GM12874 (cell line): ENCODE measurements at regions not wholly inside any gene's neighbourhood (a gene's known extent, or its start where the extent isn't known, plus 50 kb on each side); places are given as distances from the start of the nearest gene placed in this dataset.

Experiments used
- CTCF ChIP-seq: IDR thresholded peaks from 2 replicates; pipeline ENCODE4 v1.5.1; 2011; ENCODE audit warnings: low read depth, mild to moderate bottlenecking, control low read depth, low read length, moderate library complexity; ENCODE audit not compliant: insufficient read depth

DNA sequence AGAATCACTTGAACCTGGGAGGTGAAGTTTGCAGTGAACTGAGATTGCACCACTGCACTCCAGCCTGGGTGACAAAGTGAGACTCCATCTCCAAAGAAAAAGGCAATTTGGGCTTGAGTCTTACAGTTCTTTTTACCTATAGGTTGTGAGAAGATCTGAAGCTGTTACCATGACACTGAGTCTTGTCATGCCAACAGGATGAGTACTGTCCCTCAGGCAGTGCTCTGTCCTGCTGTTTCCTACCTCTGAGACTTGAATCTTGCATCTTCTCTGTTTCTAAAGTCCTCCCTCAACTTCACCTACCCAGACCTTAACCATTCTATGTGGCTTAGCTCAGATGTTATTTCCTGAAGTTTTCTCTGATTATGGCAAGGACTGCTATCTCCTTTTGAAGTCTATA is 400.8 kb upstream of the PRICKLE1 start:
- TF ChIP-seq CTCF, result no peak

- no peak for TF ChIP-seq CTCF
Observed at GRCh38 chr12:42987216-42987650, 397.7 kb upstream of the PRICKLE1 start.

DNA sequence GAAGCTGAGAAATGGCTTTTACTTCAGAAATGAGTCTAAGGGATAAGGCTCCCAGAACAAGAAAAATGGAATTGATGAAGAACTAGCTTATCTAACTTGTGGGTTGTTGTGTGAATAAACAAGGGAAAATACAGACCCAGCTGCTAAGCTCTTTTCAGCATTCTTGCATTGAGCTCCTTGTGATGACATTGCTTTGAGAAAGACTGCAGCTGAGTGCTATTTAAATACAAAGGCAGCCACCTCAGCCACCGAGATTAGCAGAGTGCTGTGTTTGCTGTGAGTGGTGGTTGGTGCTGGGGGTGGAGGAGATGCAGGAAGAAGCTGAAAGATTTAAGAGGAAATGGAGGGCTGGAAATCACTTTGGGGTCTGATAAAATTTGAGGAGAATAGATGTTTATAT is 396.0 kb upstream of the PRICKLE1 start:
- TF ChIP-seq CTCF, result no peak

GRCh38 chr12:42982828-42983227 is 393.3 kb upstream of the PRICKLE1 start:
- no peak for TF ChIP-seq CTCF

DNA sequence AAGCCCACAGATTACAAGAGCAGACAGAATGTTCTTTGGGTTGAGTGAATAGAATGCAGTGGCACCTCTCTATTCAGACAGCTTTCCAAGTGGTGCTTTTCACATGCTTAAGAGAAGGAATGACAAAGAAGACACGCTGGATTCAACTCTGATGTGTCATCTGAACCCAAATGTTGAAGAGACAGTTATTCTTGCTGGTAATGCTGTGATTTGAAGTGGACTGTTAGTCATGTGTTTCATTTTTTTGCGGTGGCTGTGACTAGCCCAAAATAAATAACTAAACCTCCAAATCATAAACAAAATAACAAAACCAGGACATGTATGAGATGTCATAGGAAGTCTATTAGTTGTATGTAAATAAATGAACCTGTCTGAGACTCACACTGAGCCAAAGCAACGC is 391.8 kb upstream of the PRICKLE1 start:
- no peak for TF ChIP-seq CTCF

- TF ChIP-seq CTCF, result no peak
Observed at GRCh38 chr12:42980441-42980840, 390.9 kb upstream of the PRICKLE1 start.

DNA sequence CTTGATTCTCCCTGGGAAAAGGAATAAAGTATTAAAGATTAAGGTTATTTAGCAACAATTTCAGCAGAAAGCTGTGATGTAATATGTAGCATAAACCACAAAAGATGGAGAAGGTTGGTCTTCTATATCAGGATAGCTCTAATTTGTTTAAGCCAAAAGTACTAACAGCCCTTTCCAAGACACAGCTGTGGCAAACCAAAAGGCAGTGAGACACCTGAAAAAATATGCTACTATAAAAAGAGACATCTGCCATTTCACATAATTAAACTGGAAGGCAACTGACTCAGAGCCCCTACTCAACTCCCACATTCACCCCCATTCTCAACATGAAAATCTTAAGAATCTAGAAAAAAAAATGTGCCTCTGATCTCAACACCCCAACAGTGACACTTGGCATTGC is 390.2 kb upstream of the PRICKLE1 start:
- no peak for TF ChIP-seq CTCF

- no peak for TF ChIP-seq CTCF
Observed at GRCh38 chr12:42978708-42979107, 389.2 kb upstream of the PRICKLE1 start.
